Stimulated activated CD4-positive, alpha-beta T cell treated with anti-CD3 and anti-CD28 coated beads, Interleukin-1b, Interleukin-23, amount 100 ng/mL, for 4 hours (primary cell): ENCODE measurements at regions not wholly inside any gene's neighbourhood (a gene's known extent, or its start where the extent isn't known, plus 50 kb on each side); places are given as distances from the start of the nearest gene placed in this dataset.

Source experiments
- DNase-seq, 2 donors: peaks; one replicate each; pipeline ENCODE4 v3.0.0-alpha.2; 2020; ENCODE audit warnings: low read depth in 2 of 2

DNA sequence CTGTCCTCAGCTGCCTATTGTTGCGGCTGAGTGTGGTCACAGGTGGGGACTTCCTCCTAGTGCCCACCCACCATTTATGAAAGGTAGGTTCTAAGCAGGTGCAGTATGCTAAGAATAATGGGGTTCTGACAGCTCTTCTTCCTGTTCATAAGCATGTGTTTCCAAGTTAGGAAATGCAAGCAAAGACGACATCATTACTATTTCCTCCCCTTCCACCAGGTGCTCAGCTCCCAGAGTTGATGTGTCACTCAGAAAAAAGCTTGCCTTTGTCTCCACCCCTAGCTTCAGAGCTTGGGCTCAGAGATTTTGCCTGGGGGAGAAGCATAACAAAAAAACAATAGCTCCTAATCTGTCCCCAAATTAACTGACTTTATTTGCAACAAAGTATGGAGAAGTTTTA is 1076.7 kb downstream of the NR2F1-AS1 start:
- no peak for DNase-seq

DNA sequence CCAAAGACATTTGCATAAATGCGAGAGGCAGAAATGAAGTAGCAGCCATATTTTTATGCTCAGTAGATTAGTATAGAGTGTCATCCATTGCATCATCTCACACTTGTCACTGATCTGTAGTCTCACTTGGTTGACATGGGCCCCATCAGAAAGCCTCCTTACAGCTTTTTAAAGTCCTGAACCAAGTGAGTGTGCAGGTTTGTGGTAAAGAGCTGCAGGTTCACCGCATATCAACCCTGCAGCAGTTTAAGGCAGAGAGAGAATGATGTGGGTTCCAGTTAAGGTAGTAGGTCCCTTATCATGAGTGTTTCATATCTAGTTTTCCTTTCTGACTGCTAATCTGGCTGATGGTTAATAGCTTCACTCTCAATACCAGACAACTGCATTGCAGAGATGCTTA is 1080.3 kb downstream of the NR2F1-AS1 start:
- DNase-seq = no peak

DNA sequence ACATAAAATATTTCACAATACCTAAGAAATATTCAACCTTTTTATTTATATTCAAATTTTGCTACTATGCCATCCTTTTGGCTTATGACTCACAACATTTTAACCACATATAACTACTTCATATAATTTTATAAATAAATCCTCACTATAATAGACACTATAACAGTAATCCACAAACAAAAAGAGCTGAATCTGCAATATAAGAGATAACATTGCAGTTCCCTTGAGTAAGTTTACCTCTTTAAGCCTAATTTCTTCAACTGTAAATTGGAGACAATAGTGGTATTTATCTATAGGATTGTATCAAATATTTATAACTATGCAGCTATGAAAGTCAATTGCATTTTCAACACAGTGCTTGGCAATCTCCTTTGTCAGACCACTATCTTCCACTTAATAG is 1084.5 kb downstream of the NR2F1-AS1 start:
- DNase-seq = no peak

DNA sequence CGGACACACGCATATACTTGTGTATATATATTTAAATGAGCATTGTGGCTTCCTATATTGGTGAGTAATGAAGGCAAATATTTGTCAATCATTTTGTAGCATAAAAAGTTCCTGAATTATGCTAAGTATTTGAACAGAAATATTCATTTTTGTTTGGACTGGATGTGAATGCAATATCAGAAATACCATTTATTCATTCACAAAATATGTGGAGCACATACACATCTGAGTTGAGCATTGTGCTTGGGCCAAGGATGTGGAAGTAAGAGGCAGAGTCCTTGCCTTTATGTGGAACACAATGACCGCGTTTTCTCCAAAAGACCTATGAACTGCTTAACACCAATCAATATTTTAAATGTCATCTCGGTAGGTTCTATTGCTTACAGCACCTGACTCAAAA is 1086.5 kb downstream of the NR2F1-AS1 start:
- no peak for DNase-seq

DNA sequence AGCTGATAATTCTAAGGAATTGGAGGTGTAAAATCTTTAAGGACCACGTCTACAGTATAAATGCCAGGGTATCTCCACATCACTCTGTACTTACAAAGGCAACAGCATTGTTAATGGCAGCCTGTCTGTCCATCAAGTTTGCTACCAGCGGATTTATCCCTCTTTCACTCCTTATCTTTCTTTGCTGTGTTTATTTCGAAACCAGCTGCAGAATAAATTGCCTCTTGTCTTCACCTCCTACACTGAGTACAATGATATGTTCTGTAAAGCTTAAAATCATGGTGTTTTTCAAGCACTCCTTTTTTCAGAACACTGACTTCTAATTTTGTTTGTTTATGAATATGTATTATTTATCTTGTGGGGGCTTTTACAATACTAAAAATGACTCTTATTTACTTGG is 1088.1 kb downstream of the NR2F1-AS1 start:
- no peak for DNase-seq

DNA sequence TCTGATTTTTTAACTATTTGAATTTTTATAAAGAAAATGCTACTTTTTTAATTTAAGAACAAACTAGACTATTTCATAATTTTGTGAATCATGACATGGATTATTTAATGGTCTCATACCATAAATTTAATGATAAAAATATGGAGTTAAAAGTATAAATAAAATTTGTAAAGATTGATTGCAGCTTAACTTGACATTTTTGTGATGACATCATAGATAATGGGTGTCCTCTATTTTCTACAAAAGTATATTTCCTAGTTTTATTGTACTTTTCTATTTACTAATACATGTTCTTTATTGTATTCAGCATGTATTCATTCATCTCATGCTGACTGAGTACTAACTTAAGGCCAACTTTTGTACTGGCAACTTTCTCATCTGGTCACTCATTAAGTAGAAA is 1096.5 kb downstream of the NR2F1-AS1 start:
- DNase-seq = no peak

DNA sequence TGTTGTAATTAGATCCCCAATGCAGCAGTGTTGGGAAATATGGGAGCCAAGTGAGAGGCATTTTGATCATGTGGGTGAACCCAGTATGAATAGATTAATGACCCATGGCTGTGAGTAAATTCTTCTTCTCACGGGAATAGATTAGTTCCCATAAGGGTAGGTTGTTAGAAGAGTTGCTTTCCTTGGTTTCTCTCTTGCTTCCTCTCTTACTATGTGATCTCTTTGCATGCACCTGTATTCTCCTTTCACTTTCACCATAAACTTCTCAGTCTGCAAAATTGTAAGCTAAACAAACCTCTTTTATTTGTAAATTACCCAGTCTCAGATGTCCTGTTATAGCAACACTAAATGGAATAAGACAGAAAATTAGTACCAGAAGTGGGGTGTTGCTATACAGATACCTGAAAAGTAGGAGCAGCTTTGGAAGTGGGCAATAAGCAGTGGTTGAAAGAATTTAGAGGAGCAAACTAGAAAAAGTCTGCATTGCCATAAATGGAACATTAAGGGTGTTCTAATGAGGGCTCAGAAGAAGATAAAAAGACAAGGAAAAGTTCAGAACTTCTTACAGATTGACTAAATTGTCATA is 1090.0 kb upstream of the ARRDC3 start:
- no peak for DNase-seq

DNA sequence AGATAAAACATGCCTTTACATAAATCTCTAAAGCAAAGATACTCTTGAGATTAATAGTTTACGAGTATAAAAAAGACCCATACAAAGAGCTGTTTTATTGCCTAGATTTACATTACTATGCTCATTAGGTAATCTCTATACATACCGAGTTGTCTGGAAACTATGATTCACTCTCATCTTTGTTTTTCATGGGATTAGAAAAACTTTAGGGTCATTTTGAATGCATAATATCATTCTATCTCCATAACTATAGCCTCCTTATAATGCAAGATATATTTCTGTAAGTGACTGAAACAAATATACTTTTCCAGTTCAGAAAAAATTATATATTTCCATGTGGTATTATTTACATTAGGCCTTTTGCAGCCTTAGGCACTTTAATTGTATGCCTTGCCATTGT is 1088.7 kb upstream of the ARRDC3 start:
- DNase-seq = no peak

DNA sequence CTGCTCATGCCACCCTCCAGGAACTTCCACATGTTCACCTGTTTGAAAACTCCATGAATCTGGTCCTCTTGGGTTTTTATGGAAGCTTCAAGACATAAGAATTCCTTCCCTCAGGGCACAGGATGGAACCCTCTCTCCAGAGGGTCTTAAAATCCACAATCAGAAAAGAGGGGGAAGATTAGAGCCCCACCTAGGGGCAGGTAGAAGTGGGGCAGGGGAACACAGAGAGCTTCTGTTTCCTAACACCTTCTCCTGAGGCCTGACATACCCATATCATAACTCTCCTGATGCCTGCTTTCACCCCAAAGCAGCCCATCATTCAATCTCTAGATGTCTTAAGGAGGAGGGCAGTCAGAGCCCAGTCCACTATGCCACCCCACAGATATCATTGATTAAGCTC is 1087.7 kb upstream of the ARRDC3 start:
- no peak for DNase-seq

DNA sequence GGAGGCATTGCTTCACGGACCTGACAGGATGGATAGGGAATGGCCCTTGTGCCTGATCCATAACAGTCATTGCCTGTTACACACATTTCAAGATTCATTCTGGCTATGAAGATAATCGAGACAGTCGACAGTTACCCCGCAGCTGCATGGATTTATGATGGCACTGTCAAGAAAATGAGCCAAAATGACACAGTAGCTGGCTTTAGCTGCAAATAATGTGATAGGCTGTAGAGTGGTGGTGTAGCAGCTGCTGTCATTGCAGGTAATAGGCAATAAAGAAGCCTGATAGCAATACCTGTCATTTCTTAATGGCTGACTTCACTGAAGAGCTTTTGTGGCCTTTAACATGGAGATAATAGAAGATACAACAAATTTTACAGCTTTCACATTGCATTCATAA is 1085.2 kb upstream of the ARRDC3 start:
- DNase-seq = no peak

DNA sequence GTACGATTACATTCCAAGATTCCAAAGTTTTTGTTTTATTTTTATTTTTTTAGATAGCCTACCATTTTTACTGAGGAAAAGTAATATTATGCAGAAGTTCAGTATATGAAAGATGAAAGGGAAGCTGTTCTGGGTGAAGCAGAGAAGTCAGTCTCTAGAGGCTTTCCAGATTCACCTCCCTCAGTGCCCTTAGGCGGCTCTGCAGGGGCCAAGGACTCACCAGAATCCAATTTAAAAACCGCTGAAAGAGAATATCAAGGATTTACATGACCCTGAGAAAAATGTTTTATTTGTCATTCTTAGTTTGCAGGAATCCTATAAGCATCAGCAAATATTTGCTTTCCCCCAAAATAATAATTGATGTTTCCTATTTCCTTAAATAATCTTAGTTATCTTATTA is 1084.6 kb upstream of the ARRDC3 start:
- no peak for DNase-seq

DNA sequence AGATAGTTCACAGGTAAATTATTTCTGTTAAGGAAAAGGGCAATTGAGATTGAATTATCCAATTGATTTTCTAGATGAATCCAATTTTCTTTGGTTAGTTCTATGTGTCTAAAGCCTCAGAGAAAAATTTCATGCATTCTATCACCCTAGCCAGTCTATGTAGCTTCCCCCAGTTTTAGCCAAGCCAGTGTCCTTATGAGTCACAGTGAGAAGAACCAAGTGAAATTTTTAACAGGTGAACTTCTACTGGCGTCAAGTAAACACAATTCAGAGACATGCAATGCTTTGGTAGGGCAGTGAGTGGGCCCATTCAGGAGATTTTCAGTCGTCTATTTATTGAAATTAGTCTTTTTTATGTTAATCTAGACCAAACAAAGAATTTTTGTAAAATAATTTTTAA is 1077.4 kb upstream of the ARRDC3 start:
- DNase-seq = no peak

DNA sequence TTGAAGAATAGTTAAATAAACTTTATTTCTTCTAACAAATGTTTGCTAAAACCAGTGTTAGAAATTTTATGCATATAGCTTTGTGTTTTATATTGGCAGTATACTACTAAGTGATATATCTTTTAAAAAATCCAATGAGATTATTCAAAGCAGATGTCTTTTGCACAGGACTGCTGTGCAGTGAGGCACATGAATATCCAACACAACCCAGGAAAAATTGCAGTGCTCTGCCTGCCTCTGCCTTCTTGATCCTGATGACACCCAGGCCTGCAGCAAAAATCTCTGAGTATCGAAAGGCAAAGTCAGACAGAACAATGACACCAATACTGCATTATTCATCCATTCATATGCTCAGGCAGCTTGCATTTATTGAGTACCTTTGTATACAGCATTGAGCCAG is 1076.5 kb upstream of the ARRDC3 start:
- no peak for DNase-seq

DNA sequence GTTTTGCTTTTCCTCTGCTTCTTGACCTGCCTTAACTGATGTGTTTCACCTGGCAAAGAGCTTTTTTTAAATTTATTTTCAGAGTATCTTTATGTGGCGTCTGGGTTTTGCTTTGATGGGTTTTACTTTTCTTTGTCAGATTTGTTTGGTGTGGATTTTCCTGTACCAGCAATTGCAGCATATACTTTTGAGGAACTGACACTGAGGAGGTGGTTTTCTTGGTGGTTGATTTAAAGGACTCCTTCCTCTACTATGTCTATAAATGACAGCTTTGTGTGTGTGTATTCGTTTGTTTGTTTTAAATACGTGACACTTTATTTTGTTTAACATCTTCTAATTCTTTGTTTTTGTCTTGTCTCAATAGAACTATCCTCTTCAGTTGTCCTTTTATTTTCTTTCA is 1071.9 kb upstream of the ARRDC3 start:
- no peak for DNase-seq

DNA sequence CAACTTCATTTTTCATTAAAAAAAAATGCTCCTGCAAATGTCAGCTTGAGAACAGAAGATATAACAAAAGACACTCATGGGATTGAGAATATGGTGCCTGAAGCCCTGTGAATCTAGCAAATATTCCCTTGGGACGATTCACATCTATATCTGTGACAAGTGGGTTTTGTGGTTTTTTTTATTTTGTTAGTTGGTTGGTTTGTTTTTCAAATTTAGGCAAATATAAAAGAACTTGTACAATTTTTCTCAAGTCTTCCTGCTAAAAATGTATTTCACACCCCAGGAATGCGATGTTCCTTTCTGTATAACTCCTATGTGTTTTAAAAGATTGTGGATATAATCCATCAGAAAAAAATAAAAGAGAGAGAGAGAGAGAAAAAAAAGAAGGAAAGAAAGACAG is 1061.8 kb upstream of the ARRDC3 start:
- no peak for DNase-seq

DNA sequence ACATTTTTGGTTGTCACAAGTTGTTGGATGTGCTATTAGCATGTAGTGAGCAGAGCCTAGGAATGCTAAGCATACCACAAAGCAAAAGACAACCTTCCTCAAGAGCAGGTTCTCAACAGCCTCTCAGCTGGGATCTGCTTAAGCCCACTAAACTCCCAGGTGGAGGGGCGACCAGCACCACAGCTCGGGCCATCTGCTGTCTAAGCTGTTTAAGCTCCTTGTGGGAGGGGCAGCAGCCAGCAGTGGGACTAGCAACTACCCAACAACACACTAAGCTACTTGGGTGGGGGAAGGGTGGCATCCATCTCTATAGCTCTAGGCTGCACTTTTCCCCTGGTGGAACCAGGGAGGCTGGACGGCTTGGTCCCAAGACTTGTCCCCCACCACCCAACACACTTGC is 1052.7 kb upstream of the ARRDC3 start:
- no peak for DNase-seq

DNA sequence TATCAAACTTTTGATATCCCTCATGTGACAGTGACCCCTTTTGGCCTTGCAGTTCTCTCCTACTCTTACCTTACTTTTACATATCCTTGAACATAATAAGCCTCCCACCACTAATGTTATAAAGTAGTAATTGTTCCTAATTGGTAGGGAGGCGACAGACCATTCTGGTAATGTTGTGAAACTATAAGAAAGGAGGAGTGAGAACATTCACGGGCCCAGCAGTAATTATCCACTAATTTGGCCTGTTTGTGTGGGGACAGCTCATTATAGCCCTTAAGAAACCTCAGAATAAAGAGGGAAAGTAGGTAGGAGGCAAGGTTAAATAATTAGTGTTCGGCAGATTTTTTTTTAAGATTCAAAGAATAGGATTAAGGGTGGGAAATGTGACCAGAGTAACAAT is 1046.5 kb upstream of the ARRDC3 start:
- DNase-seq = no peak

DNA sequence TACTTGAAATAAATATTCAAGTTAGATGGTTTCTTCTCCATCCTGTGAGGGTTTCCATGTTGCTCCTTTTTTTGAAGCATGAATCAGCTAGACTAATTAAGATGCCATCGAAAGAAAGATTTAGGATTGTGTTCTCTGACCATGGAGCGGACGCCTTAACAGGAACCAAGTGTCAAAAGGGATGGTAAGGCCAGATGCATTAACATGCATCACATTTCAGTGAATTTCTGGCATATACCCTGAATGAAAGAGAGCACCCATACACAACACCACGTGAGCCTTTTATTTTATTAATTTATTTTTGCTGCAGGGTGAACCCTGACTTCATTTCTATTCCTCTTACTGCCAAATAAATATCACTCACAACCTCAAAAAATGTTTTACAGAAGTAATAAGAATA is 1045.3 kb upstream of the ARRDC3 start:
- no peak for DNase-seq

DNA sequence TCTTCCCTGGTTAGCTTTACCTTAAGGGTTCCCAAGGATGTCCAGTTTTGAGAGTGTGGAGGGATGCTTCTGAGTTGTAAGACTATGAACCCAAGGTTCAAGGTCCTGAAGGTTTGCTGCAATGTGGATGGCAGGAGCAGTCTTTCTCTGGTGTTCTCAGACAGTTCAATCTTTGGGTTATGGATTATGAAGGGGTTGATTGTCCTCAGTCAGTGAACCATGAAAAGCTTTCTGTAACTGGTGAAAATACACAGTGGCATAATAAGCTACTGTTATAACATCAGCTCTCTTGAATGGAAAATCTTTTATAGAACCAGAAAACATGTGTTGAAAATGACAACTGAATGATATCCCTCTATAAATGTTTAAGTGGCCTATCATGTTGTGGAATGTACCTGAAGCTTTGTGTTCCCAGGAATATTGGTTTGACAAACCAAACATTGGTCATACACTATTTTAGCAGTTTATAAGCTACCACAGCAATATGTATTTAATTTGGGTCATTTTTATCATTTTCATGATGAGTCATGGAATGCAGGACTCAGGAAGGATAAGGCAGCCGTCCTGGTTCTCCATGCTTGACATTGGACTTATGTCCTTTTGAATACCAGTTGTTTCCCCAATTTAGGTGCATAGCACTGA is 1041.8 kb upstream of the ARRDC3 start:
- DNase-seq = no peak

DNA sequence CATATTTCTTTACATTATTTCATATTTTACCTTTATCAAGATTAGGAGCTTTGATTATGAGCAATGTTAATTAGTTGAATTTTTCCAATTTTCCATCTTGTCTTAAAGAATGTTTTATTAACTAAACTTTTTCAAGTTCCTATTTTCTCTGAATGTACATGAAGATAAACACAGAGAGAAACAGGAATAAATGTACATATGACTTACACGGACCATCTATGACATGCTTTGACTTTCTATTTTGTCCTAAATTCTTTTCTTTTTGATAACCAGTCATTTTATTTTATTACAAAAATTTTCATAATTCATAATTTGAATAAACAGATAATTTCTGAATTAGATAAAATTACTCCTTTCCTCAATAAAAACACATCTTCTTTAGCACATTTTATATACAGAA is 1038.8 kb upstream of the ARRDC3 start:
- no peak for DNase-seq

DNA sequence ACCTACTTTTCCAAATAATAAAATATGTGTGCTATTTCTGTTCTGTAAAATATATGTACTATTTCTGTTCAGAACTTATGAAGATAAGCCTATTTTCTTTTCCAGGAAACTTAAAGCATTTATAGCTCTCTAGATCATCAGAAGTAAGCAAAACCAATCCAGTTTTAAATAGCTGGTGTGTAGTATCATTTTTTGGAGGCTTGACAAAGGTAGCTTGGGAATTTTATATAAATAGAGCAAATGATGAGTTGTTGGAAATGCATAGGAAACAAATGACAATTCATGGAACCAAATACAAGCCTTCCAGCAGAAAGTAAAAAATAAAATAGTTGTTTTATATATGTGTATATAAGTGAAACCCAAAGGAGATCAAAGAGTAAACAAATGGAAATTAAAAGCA is 1038.1 kb upstream of the ARRDC3 start:
- DNase-seq = no peak

DNA sequence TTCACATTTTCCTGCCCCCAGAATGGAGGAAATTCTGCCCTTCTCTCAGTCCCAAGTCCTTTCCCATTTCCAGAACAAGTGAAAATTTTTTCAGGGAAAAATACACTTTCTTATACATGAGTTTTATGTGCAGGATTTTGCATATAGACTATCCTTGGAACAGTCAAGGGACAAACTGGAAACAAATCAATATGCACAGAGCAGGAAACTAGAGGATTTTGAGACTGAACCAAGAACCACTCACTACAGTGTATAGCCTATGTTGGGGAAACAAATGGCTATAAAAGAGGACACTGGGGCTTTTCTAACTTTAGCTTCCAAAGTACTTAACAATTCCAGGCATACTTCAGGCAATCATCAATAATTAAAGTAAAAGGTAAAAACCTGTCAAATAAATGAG is 1036.1 kb upstream of the ARRDC3 start:
- no peak for DNase-seq

DNA sequence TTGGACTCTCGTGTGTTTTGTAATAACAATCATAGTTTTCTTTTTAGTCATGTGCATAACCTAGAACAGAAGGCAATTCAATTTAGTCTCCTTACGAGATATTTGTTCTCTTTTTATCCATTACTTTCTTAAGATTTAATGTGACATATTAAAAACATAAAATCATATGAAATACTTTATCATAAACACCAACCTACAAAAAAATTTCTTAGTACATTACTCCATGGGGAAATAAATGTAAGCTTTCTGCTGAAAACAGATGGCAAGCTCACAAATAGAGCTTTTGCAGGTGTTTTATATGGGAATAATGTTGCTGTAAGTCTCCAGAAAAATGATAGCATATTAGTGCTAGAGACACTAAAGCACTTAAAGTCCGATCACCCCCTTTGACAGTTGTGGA is 1035.2 kb upstream of the ARRDC3 start:
- DNase-seq = no peak

DNA sequence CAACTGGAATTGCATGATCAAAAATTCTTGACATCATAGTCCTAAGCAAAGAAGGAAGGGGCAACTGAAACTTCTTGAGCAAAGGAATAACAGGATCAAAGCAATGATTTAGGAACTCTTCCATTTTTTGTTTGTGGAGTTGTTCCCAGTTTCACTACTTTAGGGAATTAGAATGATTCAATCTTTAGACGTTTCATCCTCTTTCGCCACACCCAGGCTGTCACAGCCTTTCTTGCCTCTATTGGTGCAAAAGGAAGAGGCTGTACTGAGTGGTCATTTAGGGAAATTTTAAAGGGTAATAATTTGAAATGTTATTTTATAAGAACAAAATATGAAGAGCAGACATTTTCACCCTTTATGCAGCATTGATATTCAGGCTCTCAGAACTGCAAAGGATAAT is 1026.0 kb upstream of the ARRDC3 start:
- DNase-seq = no peak
